H1 (cell line): ENCODE measurements at regions not wholly inside any gene's neighbourhood (a gene's known extent, or its start where the extent isn't known, plus 50 kb on each side); places are given as distances from the start of the nearest gene placed in this dataset.

Experiments
- CTCF ChIA-PET: fragments of 300-600 bp; sonication (Branson Sonifier 250); formaldehyde crosslinking; loops from one replicate; lab custom pipeline; 2021; ENCODE audit not compliant: partially characterized antibody; lab: Charles Lee
- POLR2A ChIA-PET: fragments of 300-600 bp; sonication (Branson Sonifier 250); formaldehyde crosslinking; loops from one replicate; lab custom pipeline; 2021; ENCODE audit warnings: inconsistent platforms; ENCODE audit not compliant: partially characterized antibody; lab: Charles Lee
- DNase-seq, 2 experiments: peaks; one replicate each; pipeline versions ENCODE4 v3.0.0 to v3.0.0-alpha.2; 2010 to 2022; ENCODE audit warnings: low spot score in 2 of 2, low read depth in 1 of 2, mixed read lengths in 1 of 2
- FAIRE-seq: peaks from 2 replicates; lab custom pipeline; 2011; peaks lifted over from hg19 to GRCh38; lab: Jason Lieb, UNC
- H2AFZ ChIP-seq: 2 replicates; pipeline ENCODE4 v1.8.1; 2012; ENCODE audit warnings: low read length, inconsistent platforms
- H2AK5ac ChIP-seq: 2 replicates; pipeline ENCODE4 v1.6.1; 2013; ENCODE audit warnings: low read depth, low read length
- H2BK120ac ChIP-seq: replicated peaks from 2 replicates; pipeline ENCODE3; 2013; ENCODE audit warnings: low read depth, low read length, inconsistent platforms
- H2BK12ac ChIP-seq: 2 replicates; pipeline ENCODE4 v1.6.1; 2013; ENCODE audit warnings: low read depth, low read length
- H2BK15ac ChIP-seq: 2 replicates; pipeline ENCODE4 v1.6.1; 2013; ENCODE audit warnings: low read length
- H2BK20ac ChIP-seq: 2 replicates; pipeline ENCODE4 v1.6.1; 2013; ENCODE audit warnings: low read length
- H2BK5ac ChIP-seq: 2 replicates; pipeline ENCODE4 v1.6.1; 2013; ENCODE audit warnings: low read depth, low read length
- H3K14ac ChIP-seq: 2 replicates; pipeline ENCODE4 v1.6.1; 2013; ENCODE audit warnings: inconsistent platforms; ENCODE audit not compliant: insufficient read length
- H3K18ac ChIP-seq: 2 replicates; pipeline ENCODE4 v1.6.1; 2013; ENCODE audit warnings: low read length; ENCODE audit errors: extremely low read depth
- H3K23ac ChIP-seq: 2 replicates; pipeline ENCODE4 v1.6.1; 2013; ENCODE audit warnings: inconsistent platforms; ENCODE audit not compliant: insufficient read length
- H3K23me2 ChIP-seq: 2 replicates; pipeline ENCODE4 v1.6.1; 2013; ENCODE audit warnings: low read depth, low read length
- H3K27ac ChIP-seq: 2 replicates; pipeline ENCODE4 v1.6.1; 2011; ENCODE audit warnings: low read depth, low read length, inconsistent platforms
- H3K27me3 ChIP-seq, 4 experiments: replicated peaks in 1 of 4; 1 replicate in 1 of 4; 2 replicates in 3 of 4; pipeline versions ENCODE4 v1.6.1 to v1.8.1; 2011 to 2013; ENCODE audit warnings: low read length in 3 of 4, mild to moderate bottlenecking in 3 of 4, inconsistent platforms in 2 of 4, mixed read lengths in 2 of 4, moderate library complexity in 1 of 4; ENCODE audit not compliant: control insufficient read depth in 3 of 4, insufficient read depth in 3 of 4; ENCODE audit errors: extremely low read depth in 1 of 4
- H3K36me3 ChIP-seq, 4 experiments: 2 replicates each; pipeline versions ENCODE4 v1.6.1 to v1.8.1; 2011 to 2013; ENCODE audit warnings: mild to moderate bottlenecking in 4 of 4, low read length in 3 of 4, moderate library complexity in 2 of 4, control low read depth in 1 of 4, inconsistent platforms in 1 of 4; ENCODE audit not compliant: insufficient read depth in 4 of 4, control insufficient read depth in 2 of 4
- H3K4ac ChIP-seq: replicated peaks from 2 replicates; pipeline ENCODE3; 2013; ENCODE audit warnings: low read length, low read depth, mixed read lengths, inconsistent platforms; ENCODE audit not compliant: insufficient read length
- H3K4me1 ChIP-seq, 4 experiments: replicated peaks in 1 of 4; 1 replicate in 1 of 4; 2 replicates in 3 of 4; pipeline versions ENCODE4 v1.6.1 to v1.8.1; 2011 to 2013; ENCODE audit warnings: low read length in 3 of 4, inconsistent platforms in 2 of 4, mixed read lengths in 1 of 4; ENCODE audit not compliant: insufficient read depth in 4 of 4, control insufficient read depth in 3 of 4
- H3K4me2 ChIP-seq, 2 experiments: 2 replicates each; pipeline versions ENCODE4 v1.6.1 to v1.8.1; 2011 to 2013; ENCODE audit warnings: low read depth in 2 of 2, low read length in 2 of 2, control low read depth in 1 of 2, inconsistent platforms in 1 of 2, mild to moderate bottlenecking in 1 of 2; ENCODE audit not compliant: insufficient read depth in 1 of 2
- H3K4me3 ChIP-seq, 4 experiments: fragments of 200-600, 300-600 bp in 1 of 4; sonication (generic), shearing (Covaris generic), sonication (Bioruptor Twin) in 1 of 4; 2 replicates each; pipeline versions ENCODE4 v1.5.1 to v1.8.1; 2011 to 2016; ENCODE audit warnings: low read length in 4 of 4, low read depth in 3 of 4, control low read depth in 2 of 4, inconsistent platforms in 2 of 4, mild to moderate bottlenecking in 2 of 4, mixed read lengths in 1 of 4, moderate library complexity in 1 of 4; ENCODE audit not compliant: insufficient read depth in 2 of 4; ENCODE audit errors: extremely low read depth in 1 of 4
- H3K56ac ChIP-seq: replicated peaks from 2 replicates; pipeline ENCODE3; 2013; ENCODE audit warnings: low read depth, mild to moderate bottlenecking, mixed read lengths, low read length, inconsistent platforms; ENCODE audit not compliant: insufficient read length
- H3K79me1 ChIP-seq: 2 replicates; pipeline ENCODE4 v1.6.1; 2013; ENCODE audit warnings: low read depth, low read length, control low read depth
- H3K79me2 ChIP-seq, 2 experiments: 2 replicates each; pipeline versions ENCODE4 v1.6.1 to v1.8.1; 2012 to 2013; ENCODE audit warnings: low read length in 2 of 2, mild to moderate bottlenecking in 2 of 2, inconsistent platforms in 1 of 2; ENCODE audit not compliant: insufficient read depth in 2 of 2, control insufficient read depth in 1 of 2
- H3K9ac ChIP-seq, 4 experiments: replicated peaks in 1 of 4; 1 replicate in 1 of 4; 2 replicates in 3 of 4; pipeline versions ENCODE4 v1.6.1 to v1.8.1; 2011 to 2013; ENCODE audit warnings: low read depth in 3 of 4, low read length in 3 of 4, control low read depth in 2 of 4, mild to moderate bottlenecking in 2 of 4, moderate library complexity in 2 of 4, inconsistent platforms in 1 of 4; ENCODE audit errors: extremely low read depth in 1 of 4
- H3K9me3 ChIP-seq, 2 experiments: 2 replicates each; pipeline versions ENCODE4 v1.6.1 to v1.8.1; 2012 to 2013; ENCODE audit warnings: mild to moderate bottlenecking in 2 of 2, moderate library complexity in 2 of 2, control low read depth in 1 of 2, inconsistent platforms in 1 of 2, low read depth in 1 of 2, low read length in 1 of 2, mixed read lengths in 1 of 2; ENCODE audit not compliant: insufficient read depth in 2 of 2
- H4K20me1 ChIP-seq, 2 experiments: replicated peaks in 1 of 2; 2 replicates each; pipeline versions ENCODE3 to v1.8.1; 2011 to 2013; ENCODE audit warnings: inconsistent platforms in 2 of 2, low read length in 2 of 2, mild to moderate bottlenecking in 1 of 2; ENCODE audit not compliant: insufficient read depth in 2 of 2, control insufficient read depth in 1 of 2
- H4K5ac ChIP-seq: 2 replicates; pipeline ENCODE4 v1.6.1; 2013; ENCODE audit warnings: low read length, low read depth, mixed read lengths, inconsistent platforms; ENCODE audit not compliant: insufficient read length
- H4K8ac ChIP-seq: 2 replicates; pipeline ENCODE4 v1.8.0; 2013; ENCODE audit warnings: mild to moderate bottlenecking, moderate library complexity, low read length, inconsistent platforms; ENCODE audit not compliant: insufficient read depth; ENCODE audit errors: extremely low read depth
- H4K91ac ChIP-seq: replicated peaks from 2 replicates; pipeline ENCODE3; 2013; ENCODE audit warnings: low read length, mixed read lengths, inconsistent platforms; ENCODE audit not compliant: insufficient read length
- CHD1 ChIP-seq: IDR thresholded peaks from 2 replicates; pipeline ENCODE4 v1.6.1; 2012; ENCODE audit warnings: low read depth, low read length, improper control_type of control experiment
- CREB1 ChIP-seq: IDR thresholded peaks from 2 replicates; pipeline ENCODE4 v1.6.1; 2012; ENCODE audit warnings: inconsistent platforms
- CTBP2 ChIP-seq: IDR thresholded peaks from 2 replicates; pipeline ENCODE4 v1.7.0; 2011; ENCODE audit warnings: borderline replicate concordance, mild to moderate bottlenecking, moderate library complexity, mixed read lengths, low read length; ENCODE audit not compliant: insufficient read depth, insufficient read length
- EZH2 ChIP-seq: fragments of 200-600 bp; sonication (generic); IDR thresholded peaks from 2 replicates; pipeline ENCODE4 v1.7.1; 2012; ENCODE audit warnings: low read depth, mild to moderate bottlenecking, moderate library complexity, low read length, inconsistent platforms; ENCODE audit not compliant: severe bottlenecking
- GTF2F1 ChIP-seq: IDR thresholded peaks from 2 replicates; pipeline ENCODE4 v1.6.1; 2012; ENCODE audit warnings: low read depth, low read length, improper control_type of control experiment, borderline replicate concordance
- KDM4A ChIP-seq: IDR thresholded peaks from one replicate; pipeline ENCODE4 v1.7.1; 2012; ENCODE audit warnings: low read depth, mild to moderate bottlenecking, moderate library complexity, low read length, inconsistent platforms; ENCODE audit not compliant: severe bottlenecking
- NRF1 ChIP-seq: IDR thresholded peaks from 2 replicates; pipeline ENCODE4 v1.6.1; 2011; ENCODE audit warnings: mild to moderate bottlenecking, low read depth, low read length, improper control_type of control experiment
- RBBP5 ChIP-seq: IDR thresholded peaks from 2 replicates; pipeline ENCODE4 v1.7.1; 2012; ENCODE audit warnings: low read depth, mild to moderate bottlenecking, inconsistent platforms, low read length, moderate library complexity, borderline replicate concordance
- SAP30 ChIP-seq: fragments of 300-600 bp; sonication (generic); IDR thresholded peaks from 2 replicates; pipeline ENCODE4 v1.7.1; 2012; ENCODE audit warnings: low read length, moderate library complexity, mild to moderate bottlenecking, inconsistent platforms; ENCODE audit not compliant: insufficient read depth, insufficient replicate concordance
- SIRT6 ChIP-seq: IDR thresholded peaks from one replicate; pipeline ENCODE4 v1.7.1; 2012; ENCODE audit warnings: low read length, inconsistent platforms
- SP1 ChIP-seq: IDR thresholded peaks from 2 replicates; pipeline ENCODE4 v1.6.1; 2011; ENCODE audit warnings: low read depth, low read length
- USF2 ChIP-seq: IDR thresholded peaks from 2 replicates; pipeline ENCODE4 v1.6.1; 2011; ENCODE audit warnings: low read length, improper control_type of control experiment
- WGBS, 2 experiments: shearing (Covaris generic) in 1 of 2; methylation state at CpG; one replicate each; pipeline versions ENCODE4 v1.1.6 to v1.1.7; 2013 to 2015; ENCODE audit warnings: low lambda C conversion rate in 2 of 2, mixed read lengths in 2 of 2, inconsistent platforms in 1 of 2, low coverage in 1 of 2, missing lambda C conversion rate in 1 of 2; ENCODE audit not compliant: insufficient replicate concordance in 2 of 2, insufficient coverage in 1 of 2, insufficient read length in 1 of 2; ENCODE audit errors: extremely low coverage in 1 of 2, missing lambda C conversion rate in 1 of 2; 5-methylcytosine and 5-hydroxymethylcytosine counted together

GRCh38 chr1:73033640-73034039 is 751.3 kb upstream of the NEGR1 start:
- FAIRE-seq: no peak
- ChIA-PET CTCF (interaction anchor here (0.6 to 1.2 kb wide), 2 partner anchors 11 to 1657 kb away, joined by 3 to 4 read pairs; no protein-coding TSS in a partner anchor), POLR2A (interaction anchor here (0.8 kb wide), 1 partner anchor 10 kb away, joined by 3 read pairs; no protein-coding TSS in a partner anchor)
- Histone ChIP-seq H3K4me2 (peak overlapping the region; percentile 12 to 32; a peak in 3 of 4 replicates), H3K23ac (no peak overlapping the region), H3K18ac (no peak overlapping the region; the same call in 1 of the 2 replicates), H3K4me1 (peaks cover 0 to 18% (median 6%) of the 10 kb centered on the region in 4 experiments; a peak in 4 of 7 replicates), H3K9ac (no peak overlapping the region), H4K91ac (no peak overlapping the region), H2AFZ (no peak overlapping the region), H2AK5ac (no peak overlapping the region), H3K14ac (no peak overlapping the region), H2BK15ac (no peak overlapping the region), H3K4me3 (no peak overlapping the region), H3K23me2 (no peaks in the 10 kb centered on the region), H2BK12ac (no peak overlapping the region), H2BK5ac (no peak overlapping the region; the same call in 1 of the 2 replicates), H4K5ac (no peak overlapping the region), H3K4ac (no peak overlapping the region), H3K79me2 (no peaks in the 10 kb centered on the region), H3K56ac (no peak overlapping the region), H3K79me1 (no peaks in the 10 kb centered on the region), H3K36me3 (no peaks in the 10 kb centered on the region), H2BK120ac (no peak overlapping the region), H3K27ac (no peak overlapping the region), H3K27me3 (peaks cover 0 to 1% (median 0%) of the 10 kb centered on the region in 4 experiments; a peak in 1 of 7 replicates), H4K20me1 (no peaks in the 10 kb centered on the region), H4K8ac (no peak overlapping the region), H2BK20ac (no peak overlapping the region), H3K9me3 (no peaks in the 10 kb centered on the region)
- WGBS, 2 experiments: 43% methylated on average over 3 of the region's 3 CpGs; no CpG with 5 or more reads in 1 of the 2 experiments
- DNase-seq: no peak
- no peak for TF ChIP-seq SIRT6
- no peak for TF ChIP-seq SAP30
- no peak for TF ChIP-seq CHD1
- no peak for TF ChIP-seq SP1
- no peak for TF ChIP-seq RBBP5
- TF ChIP-seq KDM4A: no peak
- no peak for TF ChIP-seq USF2
- no peak for TF ChIP-seq GTF2F1
- no peak for TF ChIP-seq EZH2
- TF ChIP-seq CTBP2: no peak
- TF ChIP-seq CREB1: no peak
- no peak for TF ChIP-seq NRF1
